ENCODE measurements at regions not wholly inside any gene's neighbourhood (a gene's known extent, or its start where the extent isn't known, plus 50 kb on each side); places are given as distances from the start of the nearest gene placed in this dataset.
A peak's percentile ranks its signal among the peaks of the same experiment; 100 is the strongest.
"Not testable (repeated sequence)": the region's sequence is repeated elsewhere in the genome, so short reads cannot be mapped to it uniquely, and the experiment has no call there.

GRCh38 chr3:191884132-191884531, 423.2 kb downstream of the PYDC2 start:
- FAIRE-seq: no peak
- TF ChIP-seq POLR2A (IDR thresholded peaks at IDR 0.05; ENCODE audit: low read depth, low read length): no peak
- TF ChIP-seq POLR2AphosphoS5 (IDR thresholded peaks at IDR 0.05; ENCODE audit: low read depth, low read length): no peak
- TF ChIP-seq TAF1 (IDR thresholded peaks at IDR 0.05; ENCODE audit: borderline replicate concordance, low read depth, low read length): no peak
- DNase-seq (ENCODE audit: insufficient read length): no peak

DNA sequence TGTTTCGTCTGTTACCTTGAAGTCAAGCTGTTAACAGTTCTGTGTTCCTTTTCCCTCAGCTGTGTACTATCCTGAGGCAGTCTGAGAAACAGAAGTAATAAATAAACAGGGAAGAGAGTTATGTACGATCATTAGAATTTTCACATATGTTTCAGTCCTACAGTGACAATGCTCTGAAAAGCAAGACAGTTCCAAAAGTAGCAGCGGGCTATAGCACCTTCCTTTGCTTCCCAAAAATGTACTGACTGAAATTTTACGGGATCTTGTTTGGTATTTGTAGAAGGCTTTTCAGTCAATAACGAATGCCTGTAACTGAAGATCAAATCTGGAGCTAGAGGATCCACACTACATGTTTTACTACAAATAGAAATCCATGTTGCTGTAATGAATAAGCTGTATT, 428.1 kb downstream of the PYDC2 start:
- DNase-seq (ENCODE audit: insufficient read length): no peak
- TF ChIP-seq POLR2A (IDR thresholded peaks at IDR 0.05; ENCODE audit: low read depth, low read length) (no peak), TAF1 (IDR thresholded peaks at IDR 0.05; ENCODE audit: borderline replicate concordance, low read depth, low read length) (no peak), POLR2AphosphoS5 (IDR thresholded peaks at IDR 0.05; ENCODE audit: low read depth, low read length) (no peak)
- no peak for FAIRE-seq

- no peak for DNase-seq (ENCODE audit: insufficient read length)
- no peak for TF ChIP-seq TAF1 (IDR thresholded peaks at IDR 0.05; ENCODE audit: borderline replicate concordance, low read depth, low read length)
- no peak for TF ChIP-seq POLR2AphosphoS5 (IDR thresholded peaks at IDR 0.05; ENCODE audit: low read depth, low read length)
- TF ChIP-seq POLR2A (IDR thresholded peaks at IDR 0.05; ENCODE audit: low read depth, low read length): no peak
- FAIRE-seq: no peak
These were observed 428.8 kb downstream of the PYDC2 start for GRCh38 chr3:191889756-191890155.

DNA sequence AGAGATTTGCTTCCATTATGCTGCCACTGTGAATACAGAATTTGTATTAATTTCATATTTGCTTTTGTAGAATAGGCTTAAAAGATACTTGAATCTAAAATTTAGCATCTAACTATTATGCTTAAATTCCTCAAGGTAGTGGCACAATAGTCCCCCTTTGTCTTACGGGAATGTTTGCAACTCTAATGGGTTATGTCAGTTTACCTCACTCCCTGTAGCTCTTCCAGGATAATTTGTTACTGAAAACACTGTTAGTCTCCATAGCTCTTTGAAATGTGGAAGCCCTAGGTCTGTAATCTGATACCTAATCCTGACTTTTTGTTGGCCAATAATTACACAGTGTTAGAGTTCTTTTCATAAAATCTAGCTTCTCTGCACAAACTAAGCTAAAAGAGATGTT, 433.4 kb downstream of the PYDC2 start:
- DNase-seq (ENCODE audit: insufficient read length) (no peak), FAIRE-seq (no peak)
- TF ChIP-seq POLR2A (IDR thresholded peaks at IDR 0.05; ENCODE audit: low read depth, low read length) (no peak), POLR2AphosphoS5 (IDR thresholded peaks at IDR 0.05; ENCODE audit: low read depth, low read length) (no peak), TAF1 (IDR thresholded peaks at IDR 0.05; ENCODE audit: borderline replicate concordance, low read depth, low read length) (no peak)

- DNase-seq (ENCODE audit: insufficient read length) (no peak), FAIRE-seq (no peak)
- TF ChIP-seq POLR2AphosphoS5 (IDR thresholded peaks at IDR 0.05; ENCODE audit: low read depth, low read length): no peak
- no peak for TF ChIP-seq POLR2A (IDR thresholded peaks at IDR 0.05; ENCODE audit: low read depth, low read length)
- TF ChIP-seq TAF1 (IDR thresholded peaks at IDR 0.05; ENCODE audit: borderline replicate concordance, low read depth, low read length): no peak
These were observed 440.8 kb downstream of the PYDC2 start for GRCh38 chr3:191901741-191902140.

DNA sequence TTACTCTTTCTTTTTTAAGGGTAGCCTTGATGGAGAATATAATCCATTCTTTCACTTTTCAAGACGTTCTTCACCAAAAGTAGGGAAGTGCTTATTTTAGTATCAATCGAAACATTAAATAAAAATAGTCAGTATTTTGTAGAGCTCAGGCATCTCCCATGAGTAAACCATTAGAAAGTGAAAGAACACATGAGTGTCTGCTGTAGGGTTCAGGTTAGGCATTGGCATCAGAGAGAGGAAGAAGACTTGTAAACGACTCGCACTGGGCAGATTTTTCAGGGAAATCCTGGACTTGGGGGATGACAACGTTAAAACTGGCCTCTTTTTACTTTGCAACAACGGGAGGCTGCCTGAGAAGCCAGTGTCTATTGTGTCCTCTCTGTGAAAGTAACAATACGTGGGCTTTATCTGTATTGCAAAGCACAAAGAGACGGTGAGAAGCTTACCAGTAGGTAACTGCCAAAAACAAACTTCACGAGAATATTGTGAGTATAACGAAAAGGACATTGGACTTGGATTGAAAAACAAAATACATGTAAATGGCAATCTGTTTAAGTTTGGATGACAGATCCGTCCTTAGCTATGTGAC, 451.7 kb downstream of the PYDC2 start:
- DNase-seq (ENCODE audit: insufficient read length) (no peak), FAIRE-seq (peak; percentile 48)
- no peak for TF ChIP-seq POLR2A (IDR thresholded peaks at IDR 0.05; ENCODE audit: low read depth, low read length)
- no peak for TF ChIP-seq TAF1 (IDR thresholded peaks at IDR 0.05; ENCODE audit: borderline replicate concordance, low read depth, low read length)
- no peak for TF ChIP-seq POLR2AphosphoS5 (IDR thresholded peaks at IDR 0.05; ENCODE audit: low read depth, low read length)

DNA sequence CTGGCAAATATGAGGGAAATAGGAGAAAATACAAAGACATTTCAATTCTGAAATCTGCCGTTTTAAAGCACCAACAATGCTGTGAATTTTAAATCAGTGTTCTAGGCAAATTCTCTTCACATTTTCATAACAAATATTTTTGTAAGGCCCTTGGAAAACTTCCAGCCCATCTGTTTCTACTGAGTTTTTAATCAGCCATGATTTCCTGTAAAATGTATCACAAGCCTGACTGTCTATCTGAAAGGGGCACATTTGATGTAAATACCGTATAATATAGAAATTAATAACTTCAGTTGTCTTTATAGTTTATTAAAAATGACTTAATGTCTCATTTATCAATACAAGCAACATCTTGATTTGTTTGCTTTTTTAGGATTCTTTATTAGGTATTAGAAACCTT, 454.7 kb downstream of the PYDC2 start:
- no peak for FAIRE-seq
- TF ChIP-seq POLR2AphosphoS5 (IDR thresholded peaks at IDR 0.05; ENCODE audit: low read depth, low read length): no peak
- no peak for TF ChIP-seq TAF1 (IDR thresholded peaks at IDR 0.05; ENCODE audit: borderline replicate concordance, low read depth, low read length)
- no peak for TF ChIP-seq POLR2A (IDR thresholded peaks at IDR 0.05; ENCODE audit: low read depth, low read length)
- DNase-seq (ENCODE audit: insufficient read length): no peak

- TF ChIP-seq TAF1 (IDR thresholded peaks at IDR 0.05; ENCODE audit: borderline replicate concordance, low read depth, low read length) (no peak), POLR2AphosphoS5 (IDR thresholded peaks at IDR 0.05; ENCODE audit: low read depth, low read length) (no peak), POLR2A (IDR thresholded peaks at IDR 0.05; ENCODE audit: low read depth, low read length) (no peak)
- DNase-seq (ENCODE audit: insufficient read length) (no peak), FAIRE-seq (no peak)
These were observed 458.6 kb downstream of the PYDC2 start for GRCh38 chr3:191919491-191920026.

- DNase-seq (ENCODE audit: insufficient read length) (no peak), FAIRE-seq (no peak)
- TF ChIP-seq POLR2A (IDR thresholded peaks at IDR 0.05; ENCODE audit: low read depth, low read length): no peak
- no peak for TF ChIP-seq POLR2AphosphoS5 (IDR thresholded peaks at IDR 0.05; ENCODE audit: low read depth, low read length)
- no peak for TF ChIP-seq TAF1 (IDR thresholded peaks at IDR 0.05; ENCODE audit: borderline replicate concordance, low read depth, low read length)
These were observed 461.6 kb downstream of the PYDC2 start for GRCh38 chr3:191922570-191922969.

DNA sequence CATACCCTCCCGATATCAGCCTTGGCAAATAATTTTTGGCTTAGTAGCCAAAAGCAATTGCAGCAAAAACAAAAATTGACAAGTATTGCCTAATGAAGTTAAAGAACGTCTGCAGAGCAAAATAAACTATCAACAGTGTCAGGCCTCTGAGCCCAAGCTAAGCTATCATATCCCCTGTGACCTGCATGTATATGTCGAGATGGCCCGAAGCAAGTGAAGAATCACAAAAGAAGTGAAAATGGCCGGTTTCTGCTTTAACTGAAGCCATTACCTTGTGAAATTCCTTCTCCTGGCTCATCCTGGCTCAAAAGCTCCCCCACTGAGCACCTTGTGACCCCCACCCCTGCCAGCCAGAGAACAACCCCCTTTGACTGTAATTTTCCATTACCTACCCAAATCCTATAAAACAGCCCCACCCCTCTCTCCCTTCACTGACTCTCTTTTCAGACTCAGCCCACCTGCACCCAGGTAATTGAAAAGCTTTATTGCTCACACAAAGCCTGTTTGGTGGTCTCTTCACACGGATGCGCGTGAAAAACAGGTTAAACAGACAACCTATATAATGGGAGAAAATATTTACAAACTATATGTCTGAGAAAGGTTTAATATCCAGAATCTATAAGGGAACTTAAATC, 466.3 kb downstream of the PYDC2 start:
- FAIRE-seq; DNase-seq (ENCODE audit: insufficient read length): not testable (repeated sequence)

DNA sequence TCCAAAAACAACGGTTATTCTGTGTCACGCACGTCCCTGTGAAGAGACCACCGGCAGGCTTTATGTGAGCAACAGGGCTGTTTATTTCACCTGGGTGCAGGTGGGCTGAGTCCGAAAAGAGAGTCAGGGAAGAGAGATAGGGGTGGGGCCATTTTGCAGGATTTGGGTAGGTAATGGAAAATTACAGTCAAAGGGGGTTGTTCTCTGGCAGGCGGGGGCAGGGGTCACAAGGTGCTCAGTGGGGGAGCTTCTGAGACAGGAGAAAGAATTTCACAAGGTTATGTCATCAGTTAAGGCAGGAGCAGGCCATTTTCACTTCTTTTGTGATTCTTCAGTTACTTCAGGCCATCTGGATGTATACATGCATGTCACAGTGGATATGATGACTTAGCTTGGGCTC, 467.0 kb downstream of the PYDC2 start:
- not testable (repeated sequence) for FAIRE-seq; DNase-seq (ENCODE audit: insufficient read length)

DNA sequence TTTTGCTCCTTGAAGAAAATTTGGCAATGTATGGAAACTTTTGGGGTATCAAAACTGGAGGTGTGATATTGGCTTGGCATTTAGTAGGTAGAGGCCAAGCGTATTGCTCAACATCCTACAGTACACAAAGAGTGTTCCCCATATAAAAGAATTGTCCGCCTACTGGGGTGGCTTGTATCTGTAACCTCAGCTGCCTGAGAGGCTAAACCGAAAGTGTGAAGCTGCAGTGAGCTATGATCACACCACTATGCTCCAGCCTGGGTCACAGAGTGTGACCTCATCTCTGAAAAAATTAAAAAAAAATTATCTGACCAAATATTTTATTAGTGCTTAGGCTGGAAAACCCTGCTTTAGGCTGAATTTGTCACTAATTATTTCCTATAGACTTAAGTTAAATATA, 483.9 kb downstream of the PYDC2 start:
- DNase-seq (ENCODE audit: insufficient read length) (no peak), FAIRE-seq (no peak)
- TF ChIP-seq POLR2AphosphoS5 (IDR thresholded peaks at IDR 0.05; ENCODE audit: low read depth, low read length) (no peak), TAF1 (IDR thresholded peaks at IDR 0.05; ENCODE audit: borderline replicate concordance, low read depth, low read length) (no peak), POLR2A (IDR thresholded peaks at IDR 0.05; ENCODE audit: low read depth, low read length) (no peak)

Data from GM12892 (cell line).